GM12874 (cell line): ENCODE measurements at regions not wholly inside any gene's neighbourhood (a gene's known extent, or its start where the extent isn't known, plus 50 kb on each side); places are given as distances from the start of the nearest gene placed in this dataset.

Source experiments
- CTCF ChIP-seq: IDR thresholded peaks from 2 replicates; pipeline ENCODE4 v1.5.1; 2011; ENCODE audit warnings: low read depth, mild to moderate bottlenecking, control low read depth, low read length, moderate library complexity; ENCODE audit not compliant: insufficient read depth

GRCh38 chr7:17721736-17722285 is 218.5 kb downstream of the SNX13 start:
- no peak for TF ChIP-seq CTCF

GRCh38 chr7:17722798-17723197 is 217.5 kb downstream of the SNX13 start:
- no peak for TF ChIP-seq CTCF

- TF ChIP-seq CTCF = no peak
Observed at GRCh38 chr7:17725821-17726220, 214.5 kb downstream of the SNX13 start.

GRCh38 chr7:17732083-17732482 is 208.2 kb downstream of the SNX13 start:
- TF ChIP-seq CTCF = no peak
